Stimulated activated CD4-positive, alpha-beta T cell treated with anti-CD3 and anti-CD28 coated beads, Interleukin-15, amount 100 ng/mL, for 24 hours (primary cell): ENCODE measurements at regions not wholly inside any gene's neighbourhood (a gene's known extent, or its start where the extent isn't known, plus 50 kb on each side); places are given as distances from the start of the nearest gene placed in this dataset.

Experiments
- DNase-seq: peaks from one replicate; pipeline ENCODE4 v3.0.0-alpha.2; 2020

DNA sequence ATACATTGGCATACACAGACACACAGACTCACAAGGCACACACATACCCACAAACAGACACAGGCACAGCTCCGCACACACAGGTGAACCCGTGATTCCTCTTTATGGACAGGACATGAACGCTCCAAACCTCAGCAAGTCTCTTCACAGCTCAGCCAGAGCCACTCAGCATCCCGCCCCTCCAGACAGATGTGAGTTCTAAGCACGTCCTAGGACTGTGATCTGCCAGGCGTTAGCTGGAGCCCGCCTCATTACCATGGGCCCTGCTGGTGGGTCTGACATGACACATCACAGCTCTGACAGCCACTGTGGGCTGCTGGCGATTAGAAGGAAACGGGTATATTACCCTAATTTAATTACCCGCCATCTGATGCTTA is 176.7 kb upstream of the PPP2R2D start:
- no peak for DNase-seq

DNA sequence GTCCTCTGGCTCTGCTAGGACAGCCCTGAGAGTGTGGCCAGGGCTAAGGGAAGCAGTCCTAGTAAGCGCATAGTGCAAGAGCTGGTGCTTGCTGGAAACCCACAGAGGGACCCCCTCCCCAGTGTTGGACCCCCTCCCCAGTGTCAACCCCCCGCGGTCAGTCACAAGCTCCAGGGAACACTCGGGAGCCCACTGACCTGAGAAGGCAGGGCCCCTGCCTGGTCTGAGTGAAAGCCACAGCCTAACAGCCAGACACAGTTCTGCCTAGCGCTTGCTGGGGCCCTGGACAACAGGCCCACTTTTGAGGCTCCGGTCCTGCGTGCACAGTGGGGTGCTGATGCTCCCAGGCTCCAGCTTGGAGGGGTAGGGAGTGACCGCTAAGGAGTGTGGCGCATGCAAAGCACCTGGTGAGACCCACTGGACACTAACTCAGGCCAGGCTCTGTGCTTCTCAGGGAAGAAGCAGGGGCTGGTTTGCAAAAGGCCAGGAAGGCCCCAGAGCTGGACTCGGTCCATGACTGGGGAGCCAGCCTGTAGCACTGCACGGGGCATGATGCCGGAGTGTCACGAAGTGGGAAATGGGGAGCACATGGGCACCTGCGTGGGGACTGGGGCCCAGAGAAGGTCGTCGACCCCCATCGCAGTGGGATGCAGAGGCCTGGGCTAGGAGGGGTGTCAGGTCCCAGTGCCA is 175.8 kb upstream of the PPP2R2D start:
- no peak for DNase-seq

DNA sequence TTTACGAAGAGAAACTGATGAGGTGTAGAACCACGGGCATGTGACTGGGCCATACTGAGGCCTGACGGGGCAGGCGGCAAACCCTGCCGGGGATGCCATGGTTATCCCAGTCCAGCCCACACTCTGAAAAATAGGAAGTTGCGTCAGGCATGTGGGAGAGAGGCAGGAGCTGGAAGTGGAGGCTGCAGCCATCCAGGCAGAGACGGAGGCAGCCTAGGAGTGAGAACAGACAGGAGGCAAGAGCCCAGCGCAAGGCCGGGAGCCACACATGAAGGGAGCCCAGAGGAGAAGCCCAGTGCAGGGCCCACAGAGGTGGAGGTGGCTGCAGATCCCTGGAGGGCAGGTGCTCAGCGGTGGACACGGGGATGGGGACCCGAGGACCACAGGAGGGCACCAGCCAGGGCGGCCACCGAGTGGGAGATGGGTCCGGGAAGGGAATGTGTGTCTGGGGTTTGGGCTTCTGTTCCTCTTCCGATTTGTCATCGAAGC is 175.2 kb upstream of the PPP2R2D start:
- DNase-seq = no peak

DNA sequence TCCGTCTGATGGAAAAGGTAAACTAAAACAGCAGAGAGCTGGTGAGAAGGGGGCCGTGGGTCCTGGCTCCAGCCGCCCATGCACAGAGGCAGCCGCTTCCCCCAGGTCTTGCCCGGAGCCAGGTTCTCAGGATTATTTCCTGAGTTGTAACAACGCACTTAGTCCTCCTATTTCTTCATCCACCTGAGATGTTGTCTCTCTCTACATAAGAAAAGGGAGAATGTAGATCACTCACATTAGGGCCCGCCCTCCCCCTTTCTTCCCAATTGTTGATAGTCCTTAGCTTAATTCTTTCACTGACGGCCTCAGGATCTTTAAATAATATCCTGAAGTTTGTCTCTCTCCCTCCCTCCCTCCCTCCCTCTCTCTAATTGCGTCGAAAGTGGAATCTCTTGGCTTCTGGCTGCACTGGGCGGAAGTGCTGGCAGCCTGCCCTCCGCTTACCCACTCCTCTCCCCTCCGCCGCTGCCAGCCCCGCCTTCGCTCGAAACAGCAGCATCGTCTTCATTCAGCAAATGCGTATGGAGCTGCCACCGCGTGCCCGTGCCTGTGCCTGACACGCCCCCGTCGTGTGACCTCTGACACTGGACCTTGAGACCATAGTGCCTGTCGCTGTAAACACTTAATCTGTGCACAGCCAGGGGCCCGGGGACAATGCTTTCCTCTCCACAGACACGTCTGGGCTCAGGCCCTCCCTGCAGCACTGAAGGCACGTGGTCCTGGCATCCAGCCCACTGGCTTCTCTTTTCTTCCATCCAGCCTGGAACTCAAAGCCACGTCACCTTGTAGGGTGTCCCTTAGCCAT is 174.5 kb upstream of the PPP2R2D start:
- DNase-seq = peak; percentile 14

DNA sequence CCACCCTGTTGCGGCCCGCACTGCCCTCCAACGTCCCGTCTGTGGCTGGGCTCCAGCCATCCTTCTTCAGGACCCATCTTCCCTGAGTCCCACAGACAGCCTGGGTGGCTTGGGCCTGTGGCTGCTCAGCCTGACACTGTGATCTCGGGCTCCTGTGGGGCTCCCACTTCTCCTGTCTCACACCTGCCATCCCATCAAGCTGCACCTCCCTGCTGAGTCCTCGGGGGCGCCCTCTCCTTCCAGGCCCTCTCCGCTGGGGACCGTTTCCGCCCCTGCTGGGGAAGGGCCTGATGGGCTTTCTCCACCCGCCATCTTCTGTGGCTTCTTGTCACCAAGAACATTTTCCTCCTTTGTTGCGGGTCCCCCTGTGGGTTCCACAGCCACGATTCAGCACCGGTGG is 173.8 kb upstream of the PPP2R2D start:
- DNase-seq = no peak

DNA sequence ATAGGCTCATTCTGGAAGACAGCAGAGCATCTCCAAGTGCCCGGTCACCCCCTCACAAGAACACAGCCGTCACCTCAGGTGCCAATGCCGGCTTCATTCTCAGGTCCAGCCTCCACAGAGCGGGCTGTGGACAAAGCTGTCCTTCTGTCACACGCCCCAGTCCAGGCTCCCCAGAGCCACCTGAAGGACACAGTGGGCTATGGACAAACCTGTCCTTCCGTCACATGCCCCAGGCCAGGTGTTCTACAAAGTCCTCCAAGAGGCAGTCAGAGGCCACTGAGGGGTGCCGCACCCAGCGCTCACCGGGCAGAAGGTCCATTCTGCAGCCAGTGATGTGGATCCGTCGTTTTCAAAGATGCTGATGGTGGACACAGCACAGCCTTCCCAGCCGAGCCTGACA is 173.2 kb upstream of the PPP2R2D start:
- no peak for DNase-seq

DNA sequence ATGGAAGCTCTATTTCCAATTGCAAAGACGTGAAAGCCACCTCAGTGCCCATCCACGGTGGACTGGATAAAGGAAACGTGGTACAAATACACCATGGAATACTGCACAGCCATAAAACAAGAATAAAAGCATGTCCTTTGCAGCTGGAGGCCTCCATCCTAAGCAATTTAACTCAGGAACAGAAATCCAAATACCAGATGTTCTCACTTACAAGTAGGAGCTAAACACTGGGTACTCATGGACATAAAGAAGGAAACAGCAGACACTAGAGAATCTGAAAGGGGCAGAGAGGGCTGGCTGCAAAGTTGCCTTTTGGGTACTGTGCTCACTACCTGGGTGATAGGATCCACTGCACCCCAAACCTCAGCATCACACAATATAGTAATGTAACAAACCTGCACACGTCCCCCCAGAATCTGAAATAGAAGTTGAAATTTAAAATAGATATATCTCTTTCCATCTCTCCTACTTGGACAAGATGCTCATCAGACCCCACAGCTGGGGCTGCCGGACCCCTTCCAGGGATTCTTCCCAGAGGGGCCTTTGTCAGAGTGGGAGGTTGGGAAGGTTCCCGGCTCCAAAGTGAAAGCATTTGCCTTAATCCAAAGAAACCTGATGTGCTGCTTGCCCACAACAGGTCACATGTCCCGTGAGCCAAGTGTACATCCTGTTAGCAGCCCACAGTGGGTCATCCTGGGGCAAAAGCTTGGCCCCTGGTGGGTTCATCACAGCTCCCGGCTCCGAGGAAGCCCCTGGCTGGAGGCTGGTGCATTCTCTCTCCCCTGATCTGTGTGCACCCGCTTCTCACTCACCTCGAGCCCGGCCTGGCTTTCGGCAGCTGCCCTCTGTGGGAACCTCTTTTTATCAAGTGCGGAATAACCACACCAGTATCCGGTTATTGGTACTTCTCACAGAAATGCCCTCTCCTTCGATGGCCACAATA is 172.3 kb upstream of the PPP2R2D start:
- no peak for DNase-seq

DNA sequence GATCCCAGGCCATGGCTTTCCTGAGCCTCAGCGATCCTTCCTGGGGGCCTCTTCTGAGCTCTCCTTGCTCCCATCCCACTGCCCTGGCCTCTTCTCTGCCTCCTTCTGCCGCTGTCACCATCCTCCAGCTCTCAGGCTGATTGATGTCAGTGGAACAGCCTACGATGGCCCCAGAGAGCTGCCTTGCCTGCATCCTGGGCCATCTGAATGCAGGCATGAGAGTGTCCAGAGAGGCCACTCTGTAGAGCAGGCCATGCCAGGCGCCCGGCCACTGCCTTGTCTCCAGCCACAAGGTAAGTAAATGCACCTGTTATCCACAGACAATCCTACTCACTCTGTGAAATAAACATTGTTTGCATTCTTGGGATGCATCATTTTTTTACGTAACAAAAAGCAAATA is 171.4 kb upstream of the PPP2R2D start:
- no peak for DNase-seq

DNA sequence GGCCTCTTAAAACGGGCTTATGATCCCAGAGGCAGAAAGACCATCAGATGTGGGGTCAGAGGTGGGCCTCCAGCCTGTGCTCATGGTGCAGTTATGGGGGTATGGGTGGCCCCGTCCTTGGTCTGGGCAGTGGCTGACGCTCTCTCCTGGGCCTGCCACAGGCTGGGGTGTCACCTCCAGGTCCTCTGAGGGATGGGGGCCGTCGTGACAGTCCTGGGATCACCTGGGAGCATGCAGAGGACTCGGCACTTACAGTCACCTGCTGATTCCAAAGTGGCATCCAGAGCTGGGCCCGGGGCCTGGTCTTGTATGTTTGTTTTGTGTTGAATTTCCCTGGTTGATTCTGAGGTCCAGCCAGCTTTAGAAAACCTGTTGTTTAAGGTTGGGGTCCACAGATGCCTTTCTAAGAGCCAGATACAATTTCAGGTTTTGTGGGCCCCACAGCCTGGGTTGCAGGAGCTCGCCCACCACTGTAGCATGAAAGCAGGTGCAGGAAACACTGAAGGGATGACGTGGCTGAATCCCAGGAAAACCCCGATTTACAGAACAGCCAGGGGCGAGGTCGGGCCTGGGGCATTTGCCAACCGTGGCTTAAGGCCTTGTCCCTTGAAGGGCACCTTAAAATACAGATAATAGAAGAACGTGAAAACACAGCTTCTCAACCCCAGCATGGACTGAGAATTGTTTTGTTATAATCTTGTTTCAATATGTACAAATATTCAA is 170.7 kb upstream of the PPP2R2D start:
- DNase-seq = no peak

DNA sequence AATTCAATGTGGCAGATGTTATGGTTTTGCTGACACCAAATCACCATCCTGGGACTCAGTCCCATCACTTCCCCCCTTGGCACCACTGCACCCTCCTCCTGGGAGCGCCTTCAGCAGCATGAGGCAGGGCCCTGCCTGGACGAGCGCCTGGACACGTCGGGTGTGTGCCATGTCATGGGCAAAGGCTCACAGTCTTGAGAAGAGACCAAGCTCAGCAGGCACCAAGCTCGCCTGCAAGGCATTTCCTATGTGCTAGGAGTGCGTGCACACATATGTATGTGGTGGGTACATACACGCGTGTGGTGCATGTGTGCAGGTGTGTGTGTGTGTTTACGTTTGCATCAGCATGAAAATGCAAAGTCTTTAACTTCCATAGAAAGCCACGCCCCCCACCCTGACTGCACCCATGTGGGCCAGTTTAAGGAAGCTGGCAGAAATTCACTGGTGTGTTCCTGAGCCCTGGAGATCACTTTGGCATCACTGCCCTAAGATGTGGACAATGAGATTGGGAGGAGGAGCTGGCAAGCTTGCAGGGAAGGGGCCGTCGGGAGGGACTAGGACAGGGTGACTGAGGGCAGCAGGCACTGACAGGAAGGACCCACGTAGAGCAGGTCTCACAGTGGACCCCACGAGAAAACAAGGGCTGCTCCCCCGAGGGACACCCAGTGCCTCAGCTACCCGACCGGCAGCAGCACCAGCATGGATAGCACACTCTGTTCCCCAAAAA is 169.9 kb upstream of the PPP2R2D start:
- DNase-seq = no peak

DNA sequence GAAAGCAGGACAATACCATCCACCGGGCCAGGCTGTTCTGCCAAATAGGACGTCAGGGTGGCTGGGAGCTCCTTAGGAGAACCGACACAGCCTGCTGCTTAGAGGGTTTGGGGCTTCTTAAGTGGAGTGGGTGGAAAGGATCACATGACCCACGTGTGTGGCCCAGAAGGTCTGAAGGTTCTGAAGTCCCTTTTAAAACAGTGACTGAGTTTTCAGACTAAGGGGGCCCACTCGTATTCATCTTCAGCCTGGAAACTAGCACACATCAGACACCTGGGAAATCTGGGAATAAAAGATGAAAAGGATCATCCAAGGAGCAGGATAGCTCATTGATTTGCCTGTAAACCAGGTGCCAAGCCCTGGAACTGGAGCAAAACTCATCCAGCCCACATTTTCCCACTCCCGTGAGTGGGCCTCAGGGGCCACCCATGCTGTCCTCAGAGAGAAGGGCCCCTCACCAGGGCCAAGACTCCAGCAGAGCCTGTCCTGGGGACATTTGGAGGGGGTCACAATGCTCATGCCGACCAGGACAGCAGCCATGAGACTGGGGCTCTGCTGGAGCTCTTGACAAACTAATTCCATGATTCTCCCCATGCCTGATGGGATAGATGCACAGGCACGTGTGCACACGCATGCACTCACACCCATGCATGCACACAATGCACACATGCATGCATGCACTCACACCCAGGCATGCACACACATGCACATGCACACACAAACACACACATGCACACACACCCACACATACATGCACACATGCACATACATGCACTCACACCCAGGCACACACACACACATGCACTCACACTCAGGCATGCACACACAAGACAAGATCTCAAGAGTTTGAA is 168.8 kb upstream of the PPP2R2D start:
- no peak for DNase-seq

DNA sequence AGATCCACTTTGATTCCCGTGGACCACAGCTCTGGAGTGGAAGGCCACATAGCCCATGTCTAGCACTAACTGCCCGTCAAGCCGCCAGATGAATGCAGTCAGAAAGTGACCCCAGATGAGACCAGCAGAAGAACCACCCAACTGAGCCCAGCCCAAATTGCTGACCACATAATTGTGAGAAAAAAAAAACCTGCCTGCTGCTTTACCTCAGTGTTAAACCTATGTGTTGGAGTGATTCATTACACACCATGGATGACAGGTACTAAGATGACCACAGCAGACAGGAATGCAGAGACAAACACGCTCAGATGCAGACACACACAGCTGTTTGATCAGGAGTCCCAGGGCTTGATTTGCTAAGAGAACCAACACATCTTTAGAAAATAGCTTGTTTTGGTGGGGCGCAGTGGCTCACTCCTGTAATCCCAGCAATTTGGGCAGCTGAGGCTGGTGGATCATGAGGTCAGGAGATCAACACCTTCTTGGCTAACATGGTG is 168.1 kb upstream of the PPP2R2D start:
- DNase-seq = no peak

DNA sequence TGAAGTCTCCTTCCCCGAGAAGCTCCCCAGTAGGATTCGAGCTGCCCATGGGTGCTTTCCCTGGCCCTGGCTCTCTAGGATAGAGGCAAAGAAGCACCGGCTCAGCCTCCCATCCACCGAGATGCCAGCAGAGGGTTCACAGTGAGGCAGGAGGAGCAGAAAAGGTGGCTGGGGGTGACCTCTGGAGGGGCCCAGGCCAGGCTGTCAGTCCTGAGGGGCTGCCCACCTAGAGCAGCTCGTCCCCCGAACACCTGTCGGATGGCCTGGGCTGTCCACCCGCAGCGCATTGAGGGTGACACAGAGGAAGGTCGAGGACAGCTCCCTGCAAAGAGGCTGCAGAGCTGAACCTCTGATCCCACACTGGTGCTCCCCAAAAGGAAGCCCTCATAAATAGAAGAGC is 167.2 kb upstream of the PPP2R2D start:
- DNase-seq = no peak

DNA sequence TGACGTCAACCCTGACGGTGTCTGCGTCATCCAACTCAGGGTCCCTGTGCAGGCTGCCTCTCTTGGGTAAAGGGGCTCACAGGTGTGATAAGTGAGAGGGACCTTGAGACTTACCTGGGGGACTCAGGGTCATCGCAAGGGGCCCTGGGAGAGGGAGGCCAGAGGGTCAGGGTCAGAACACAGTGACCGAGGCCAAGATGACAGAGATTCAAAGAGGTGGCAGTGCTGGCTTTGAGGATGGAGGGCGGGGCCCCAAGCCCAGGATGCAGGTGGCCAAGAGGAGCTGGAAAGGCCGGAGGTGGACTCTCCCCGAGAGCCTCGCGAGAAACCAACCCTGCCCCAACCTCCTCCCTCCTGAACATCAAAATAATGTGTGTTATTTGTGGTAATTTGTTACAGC is 165.2 kb upstream of the PPP2R2D start:
- DNase-seq = no peak

DNA sequence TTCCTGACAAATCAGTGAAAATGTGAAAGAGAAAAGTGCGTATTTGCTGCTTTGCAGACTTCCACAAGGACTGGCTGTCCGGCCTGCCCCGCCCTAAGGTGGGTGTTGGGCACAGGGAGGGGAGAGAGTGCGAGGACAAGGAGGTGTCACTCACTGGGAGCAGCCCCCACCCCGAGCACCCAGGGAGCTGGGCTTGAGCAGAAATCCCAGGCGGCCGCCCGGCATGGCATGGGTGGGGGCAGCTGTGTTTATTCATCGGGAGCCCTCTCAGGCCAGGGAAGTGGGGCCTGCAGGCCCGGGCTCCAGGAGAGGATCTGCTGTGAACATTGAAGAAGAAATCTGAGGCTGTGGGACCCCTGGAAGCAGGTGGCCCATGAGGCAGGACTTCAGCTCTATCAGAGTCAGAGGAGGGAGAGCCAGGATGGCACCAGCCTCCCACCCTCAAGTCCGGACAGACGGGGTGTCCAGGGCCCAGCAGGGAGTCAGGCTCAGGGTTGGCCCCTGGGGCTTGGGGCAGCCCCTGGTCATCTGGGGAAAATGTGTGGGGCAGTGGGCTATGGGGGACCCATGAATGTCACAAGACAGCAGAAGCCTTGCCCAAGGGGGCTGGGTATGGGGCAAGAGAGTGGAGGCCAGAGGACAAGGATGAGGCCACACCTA is 164.4 kb upstream of the PPP2R2D start:
- DNase-seq = no peak

DNA sequence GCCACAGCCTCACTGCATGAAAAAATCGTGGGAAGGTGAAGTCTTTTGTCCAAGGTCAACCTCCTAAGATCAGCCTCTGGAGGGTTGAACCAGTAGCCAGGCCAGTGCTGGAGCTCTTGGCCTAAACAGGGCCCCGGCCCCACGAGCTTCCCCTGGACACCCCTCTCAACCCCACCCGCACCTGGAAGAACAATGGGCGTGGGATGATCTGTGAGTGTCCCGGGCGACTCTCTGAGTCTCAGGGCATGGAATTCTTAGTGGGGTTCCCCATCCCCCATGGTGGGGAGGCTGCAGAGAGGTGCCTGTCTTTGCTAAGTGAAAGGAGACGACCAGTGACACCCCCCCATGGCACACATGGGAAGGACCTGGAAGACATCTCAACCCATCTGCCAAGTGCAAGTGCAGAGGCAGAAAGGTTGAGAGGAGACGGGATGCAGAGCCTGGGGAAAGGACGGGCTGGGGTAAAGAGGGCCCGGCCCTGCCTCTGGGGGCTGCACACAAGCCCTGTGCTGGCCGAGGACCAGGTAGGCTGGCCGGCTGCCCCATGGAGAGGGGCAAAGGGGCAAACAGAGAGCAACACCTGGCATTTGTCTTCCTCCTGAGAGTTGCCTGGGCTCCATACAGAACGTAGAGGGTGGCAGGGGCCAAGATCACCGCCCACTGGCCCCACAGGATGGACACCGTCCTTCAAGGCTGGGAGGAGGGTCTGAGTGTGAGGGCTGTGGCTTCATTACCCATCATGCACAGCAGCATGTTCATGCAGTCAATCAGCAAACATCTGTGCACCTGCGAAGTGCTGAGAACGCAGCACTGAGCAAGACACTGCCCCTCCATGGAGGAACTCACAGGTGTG is 163.0 kb upstream of the PPP2R2D start:
- DNase-seq = no peak

DNA sequence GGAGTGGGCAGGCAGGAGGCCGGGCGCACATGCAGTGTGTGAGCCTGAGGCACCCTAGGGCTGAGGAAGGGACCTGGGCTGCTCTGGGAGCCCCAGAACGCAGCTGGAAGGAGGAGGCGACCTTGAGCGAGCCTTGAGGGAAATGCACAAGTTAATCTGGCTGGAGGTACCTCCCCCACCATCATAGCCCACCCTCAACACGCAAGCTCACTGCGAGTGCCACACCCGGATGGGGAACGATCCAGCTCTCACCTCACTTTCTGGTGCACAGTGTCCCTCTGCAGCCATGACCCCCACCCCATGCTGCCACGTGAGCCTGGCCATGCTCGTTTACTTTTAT is 162.4 kb upstream of the PPP2R2D start:
- DNase-seq = no peak

DNA sequence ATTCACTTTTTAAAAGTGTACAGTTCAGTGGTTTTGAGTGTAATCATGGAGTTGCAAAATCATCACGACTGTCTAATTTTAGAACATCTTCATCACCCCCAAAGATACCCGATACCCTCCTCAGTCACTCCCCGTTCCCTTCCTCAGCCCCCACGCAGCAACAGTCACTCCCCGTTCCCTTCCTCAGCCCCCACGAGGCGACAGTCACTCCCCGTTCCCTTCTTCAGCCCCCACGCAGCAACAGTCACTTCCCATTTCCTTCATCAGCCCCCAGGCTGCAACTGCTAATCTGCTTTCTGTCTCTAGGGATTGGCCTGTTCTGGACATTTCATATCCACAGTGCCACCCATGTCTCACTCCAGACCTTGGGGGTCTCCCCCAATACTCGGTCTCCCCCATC is 161.6 kb upstream of the PPP2R2D start:
- DNase-seq = no peak

DNA sequence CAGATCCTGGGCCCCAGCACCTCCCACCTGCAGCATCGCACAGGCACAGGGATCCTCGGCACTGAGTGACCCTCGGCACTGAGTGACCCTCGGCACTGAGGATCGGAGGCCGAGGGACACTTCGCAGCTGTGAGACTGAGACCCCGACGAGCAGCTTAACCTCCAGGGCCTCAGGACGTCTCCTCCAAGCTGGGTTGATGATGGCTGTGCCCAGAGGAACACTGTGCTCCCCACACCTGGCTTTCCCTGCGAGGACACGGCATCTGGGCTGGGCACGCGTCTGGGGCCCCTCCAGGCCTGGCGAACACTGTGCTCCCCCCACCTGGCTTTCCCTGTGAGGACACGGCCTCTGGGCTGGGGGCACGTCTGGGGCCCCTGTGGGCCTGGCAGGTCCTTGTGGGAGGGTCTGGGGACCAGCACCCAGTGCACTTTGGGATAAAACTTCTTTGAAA is 158.3 kb upstream of the PPP2R2D start:
- DNase-seq = no peak
